ENCODE measurements at regions not wholly inside any gene's neighbourhood (a gene's known extent, or its start where the extent isn't known, plus 50 kb on each side); places are given as distances from the start of the nearest gene placed in this dataset.

GRCh38 chr2:138435701-138436100 lies 65.9 kb upstream of the SPOPL start:
- H2AFZ ChIP-seq (ENCODE audit: low read depth, low read length) = no peak overlapping the region
- no peaks in the 10 kb centered on the region for H3K27me3 ChIP-seq (ENCODE audit: insufficient read depth, low read length, poor library complexity)
- H4K20me1 ChIP-seq (ENCODE audit: insufficient read depth, low read length) = no peaks in the 10 kb centered on the region
- H3K4me3 ChIP-seq (ENCODE audit: low read depth in 1 of 2, low read length in 2 of 2) = no peak overlapping the region
- H3K4me2 ChIP-seq (ENCODE audit: insufficient read depth, low read length) = no peak overlapping the region
- H3K9me3 ChIP-seq (ENCODE audit: insufficient read depth, low read length, severe bottlenecking) = no peaks in the 10 kb centered on the region
- ATAC-seq (ENCODE audit: insufficient read depth, low read depth) (no peak), DNase-seq (no peak)
- no peaks in the 10 kb centered on the region for H3K79me2 ChIP-seq (ENCODE audit: insufficient read depth, low read length)
- H3K4me1 ChIP-seq (ENCODE audit: insufficient read depth, low read length) = no peaks in the 10 kb centered on the region
- H3K9ac ChIP-seq (ENCODE audit: low read depth, low read length) = no peak overlapping the region
- no peak for TF ChIP-seq EZH2 (IDR thresholded peaks at IDR 0.05; ENCODE audit: borderline replicate concordance, low read depth, low read length, severe bottlenecking)
- TF ChIP-seq, protein P1, sequence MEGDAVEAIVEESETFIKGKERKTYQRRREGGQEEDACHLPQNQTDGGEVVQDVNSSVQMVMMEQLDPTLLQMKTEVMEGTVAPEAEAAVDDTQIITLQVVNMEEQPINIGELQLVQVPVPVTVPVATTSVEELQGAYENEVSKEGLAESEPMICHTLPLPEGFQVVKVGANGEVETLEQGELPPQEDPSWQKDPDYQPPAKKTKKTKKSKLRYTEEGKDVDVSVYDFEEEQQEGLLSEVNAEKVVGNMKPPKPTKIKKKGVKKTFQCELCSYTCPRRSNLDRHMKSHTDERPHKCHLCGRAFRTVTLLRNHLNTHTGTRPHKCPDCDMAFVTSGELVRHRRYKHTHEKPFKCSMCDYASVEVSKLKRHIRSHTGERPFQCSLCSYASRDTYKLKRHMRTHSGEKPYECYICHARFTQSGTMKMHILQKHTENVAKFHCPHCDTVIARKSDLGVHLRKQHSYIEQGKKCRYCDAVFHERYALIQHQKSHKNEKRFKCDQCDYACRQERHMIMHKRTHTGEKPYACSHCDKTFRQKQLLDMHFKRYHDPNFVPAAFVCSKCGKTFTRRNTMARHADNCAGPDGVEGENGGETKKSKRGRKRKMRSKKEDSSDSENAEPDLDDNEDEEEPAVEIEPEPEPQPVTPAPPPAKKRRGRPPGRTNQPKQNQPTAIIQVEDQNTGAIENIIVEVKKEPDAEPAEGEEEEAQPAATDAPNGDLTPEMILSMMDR (IDR thresholded peaks at IDR 0.05; ENCODE audit: borderline replicate concordance, extremely low read depth, low read length, poor library complexity, severe bottlenecking) = no peak
- H3K36me3 ChIP-seq (ENCODE audit: insufficient read depth, low read length) = no peaks in the 10 kb centered on the region
- H3K27ac ChIP-seq (ENCODE audit: low read length) = no peak overlapping the region

DNA sequence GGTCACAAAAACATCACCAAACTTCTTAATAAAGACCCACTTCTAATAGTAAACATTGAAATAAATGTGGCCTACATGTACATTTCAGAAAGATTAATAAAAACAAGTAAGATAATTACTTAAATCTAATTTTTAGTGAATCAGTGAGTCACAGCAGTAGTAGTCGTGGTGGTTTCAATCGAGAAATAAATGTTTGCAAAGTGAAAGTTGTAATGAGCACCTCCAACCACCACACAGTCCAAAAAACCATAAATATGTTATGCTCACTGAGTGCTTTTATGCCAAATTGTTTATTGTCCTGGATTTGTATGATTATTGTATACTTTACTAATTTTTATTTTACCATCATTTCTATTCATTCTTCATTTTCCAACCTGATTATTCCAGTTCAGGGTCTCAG lies 61.8 kb upstream of the SPOPL start:
- Histone ChIP-seq H3K9ac (ENCODE audit: low read depth, low read length) (no peak overlapping the region), H3K79me2 (ENCODE audit: insufficient read depth, low read length) (no peaks in the 10 kb centered on the region), H3K9me3 (ENCODE audit: insufficient read depth, low read length, severe bottlenecking) (no peaks in the 10 kb centered on the region), H3K4me3 (ENCODE audit: low read depth in 1 of 2, low read length in 2 of 2) (no peak overlapping the region), H3K4me2 (ENCODE audit: insufficient read depth, low read length) (no peak overlapping the region), H3K36me3 (ENCODE audit: insufficient read depth, low read length) (no peaks in the 10 kb centered on the region), H3K27ac (ENCODE audit: low read length) (no peak overlapping the region), H2AFZ (ENCODE audit: low read depth, low read length) (no peak overlapping the region), H3K27me3 (ENCODE audit: insufficient read depth, low read length, poor library complexity) (no peaks in the 10 kb centered on the region), H3K4me1 (ENCODE audit: insufficient read depth, low read length) (no peaks in the 10 kb centered on the region), H4K20me1 (ENCODE audit: insufficient read depth, low read length) (no peaks in the 10 kb centered on the region)
- ATAC-seq (ENCODE audit: insufficient read depth, low read depth) = no peak
- TF ChIP-seq, protein P1 (IDR thresholded peaks at IDR 0.05; ENCODE audit: borderline replicate concordance, extremely low read depth, low read length, poor library complexity, severe bottlenecking) = no peak
- TF ChIP-seq EZH2 (IDR thresholded peaks at IDR 0.05; ENCODE audit: borderline replicate concordance, low read depth, low read length, severe bottlenecking) = no peak
- no peak for DNase-seq

GRCh38 chr2:138440759-138441158 lies 60.8 kb upstream of the SPOPL start:
- no peak overlapping the region for H3K4me3 ChIP-seq (ENCODE audit: low read depth in 1 of 2, low read length in 2 of 2)
- no peak overlapping the region for H2AFZ ChIP-seq (ENCODE audit: low read depth, low read length)
- H3K9ac ChIP-seq (ENCODE audit: low read depth, low read length) = no peak overlapping the region
- no peak overlapping the region for H3K4me2 ChIP-seq (ENCODE audit: insufficient read depth, low read length)
- no peaks in the 10 kb centered on the region for H3K79me2 ChIP-seq (ENCODE audit: insufficient read depth, low read length)
- no peaks in the 10 kb centered on the region for H3K9me3 ChIP-seq (ENCODE audit: insufficient read depth, low read length, severe bottlenecking)
- no peak overlapping the region for H3K27ac ChIP-seq (ENCODE audit: low read length)
- DNase-seq (no peak), ATAC-seq (ENCODE audit: insufficient read depth, low read depth) (no peak)
- no peak for TF ChIP-seq EZH2 (IDR thresholded peaks at IDR 0.05; ENCODE audit: borderline replicate concordance, low read depth, low read length, severe bottlenecking)
- TF ChIP-seq, protein P1 (IDR thresholded peaks at IDR 0.05; ENCODE audit: borderline replicate concordance, extremely low read depth, low read length, poor library complexity, severe bottlenecking) = no peak
- no peaks in the 10 kb centered on the region for H3K4me1 ChIP-seq (ENCODE audit: insufficient read depth, low read length)
- H3K27me3 ChIP-seq (ENCODE audit: insufficient read depth, low read length, poor library complexity) = no peaks in the 10 kb centered on the region
- no peaks in the 10 kb centered on the region for H3K36me3 ChIP-seq (ENCODE audit: insufficient read depth, low read length)
- H4K20me1 ChIP-seq (ENCODE audit: insufficient read depth, low read length) = no peaks in the 10 kb centered on the region

GRCh38 chr2:138441916-138442315 lies 59.7 kb upstream of the SPOPL start:
- H3K27ac ChIP-seq (ENCODE audit: low read length) = no peak overlapping the region
- H3K4me3 ChIP-seq (ENCODE audit: low read depth in 1 of 2, low read length in 2 of 2) = no peak overlapping the region
- H4K20me1 ChIP-seq (ENCODE audit: insufficient read depth, low read length) = no peaks in the 10 kb centered on the region
- no peak for ATAC-seq (ENCODE audit: insufficient read depth, low read depth)
- H3K79me2 ChIP-seq (ENCODE audit: insufficient read depth, low read length) = no peaks in the 10 kb centered on the region
- TF ChIP-seq, protein P1 (IDR thresholded peaks at IDR 0.05; ENCODE audit: borderline replicate concordance, extremely low read depth, low read length, poor library complexity, severe bottlenecking) = no peak
- no peak for TF ChIP-seq EZH2 (IDR thresholded peaks at IDR 0.05; ENCODE audit: borderline replicate concordance, low read depth, low read length, severe bottlenecking)
- no peaks in the 10 kb centered on the region for H3K27me3 ChIP-seq (ENCODE audit: insufficient read depth, low read length, poor library complexity)
- H3K9ac ChIP-seq (ENCODE audit: low read depth, low read length) = no peak overlapping the region
- no peak overlapping the region for H3K4me2 ChIP-seq (ENCODE audit: insufficient read depth, low read length)
- no peaks in the 10 kb centered on the region for H3K36me3 ChIP-seq (ENCODE audit: insufficient read depth, low read length)
- H2AFZ ChIP-seq (ENCODE audit: low read depth, low read length) = no peak overlapping the region
- no peaks in the 10 kb centered on the region for H3K4me1 ChIP-seq (ENCODE audit: insufficient read depth, low read length)
- DNase-seq = no peak
- no peaks in the 10 kb centered on the region for H3K9me3 ChIP-seq (ENCODE audit: insufficient read depth, low read length, severe bottlenecking)
